ENCODE measurements at regions not wholly inside any gene's neighbourhood (a gene's known extent, or its start where the extent isn't known, plus 50 kb on each side); places are given as distances from the start of the nearest gene placed in this dataset.
"Not testable (repeated sequence)": the region's sequence is repeated elsewhere in the genome, so short reads cannot be mapped to it uniquely, and the experiment has no call there.

GRCh38 chr2:221931251-221931991, 359.3 kb upstream of the EPHA4 start:
- DNase-seq (ENCODE audit: insufficient read length, low spot score) = no peak
- no peak for FAIRE-seq

- FAIRE-seq = no peak
- no peak for DNase-seq (ENCODE audit: insufficient read length, low spot score)
Observed at GRCh38 chr2:221929259-221929658, 357.2 kb upstream of the EPHA4 start.

GRCh38 chr2:221926327-221926726, 354.2 kb upstream of the EPHA4 start:
- DNase-seq (ENCODE audit: insufficient read length, low spot score) (no peak), FAIRE-seq (no peak)

GRCh38 chr2:221924576-221924975, 352.5 kb upstream of the EPHA4 start:
- no peak for DNase-seq (ENCODE audit: insufficient read length, low spot score)
- no peak for FAIRE-seq

GRCh38 chr2:221915926-221916325, 343.8 kb upstream of the EPHA4 start:
- no peak for FAIRE-seq
- DNase-seq (ENCODE audit: insufficient read length, low spot score) = no peak

GRCh38 chr2:221914334-221914880, 342.3 kb upstream of the EPHA4 start:
- no peak for DNase-seq (ENCODE audit: insufficient read length, low spot score)

GRCh38 chr2:221911890-221912289, 339.8 kb upstream of the EPHA4 start:
- FAIRE-seq (no peak), DNase-seq (ENCODE audit: insufficient read length, low spot score) (no peak)

More at GRCh38 chr2:221914334-221914880, 342.3 kb upstream of the EPHA4 start:
- FAIRE-seq = no peak

- FAIRE-seq (no peak), DNase-seq (ENCODE audit: insufficient read length, low spot score) (no peak)
Observed at GRCh38 chr2:221911321-221911720, 339.2 kb upstream of the EPHA4 start.

GRCh38 chr2:221908518-221908917, 336.4 kb upstream of the EPHA4 start:
- no peak for FAIRE-seq

GRCh38 chr2:221897718-221898117, 325.6 kb upstream of the EPHA4 start:
- FAIRE-seq = no peak
- DNase-seq (ENCODE audit: insufficient read length, low spot score) = no peak

More at GRCh38 chr2:221908518-221908917, 336.4 kb upstream of the EPHA4 start:
- no peak for DNase-seq (ENCODE audit: insufficient read length, low spot score)

GRCh38 chr2:221896505-221897151, 324.5 kb upstream of the EPHA4 start:
- no peak for DNase-seq (ENCODE audit: insufficient read length, low spot score)
- no peak for FAIRE-seq

- no peak for FAIRE-seq
- no peak for DNase-seq (ENCODE audit: insufficient read length, low spot score)
Observed at GRCh38 chr2:221895366-221896121, 323.4 kb upstream of the EPHA4 start.

- FAIRE-seq = no peak
- no peak for DNase-seq (ENCODE audit: insufficient read length, low spot score)
Observed at GRCh38 chr2:221893501-221893900, 321.4 kb upstream of the EPHA4 start.

GRCh38 chr2:221892006-221892405, 319.9 kb upstream of the EPHA4 start:
- DNase-seq (ENCODE audit: insufficient read length, low spot score); FAIRE-seq: not testable (repeated sequence)

- DNase-seq (ENCODE audit: insufficient read length, low spot score) (no peak), FAIRE-seq (no peak)
Observed at GRCh38 chr2:221883976-221884375, 311.9 kb upstream of the EPHA4 start.

GRCh38 chr2:221876016-221876415, 303.9 kb upstream of the EPHA4 start:
- DNase-seq (ENCODE audit: insufficient read length, low spot score) (no peak), FAIRE-seq (no peak)

- FAIRE-seq = no peak
- no peak for DNase-seq (ENCODE audit: insufficient read length, low spot score)
Observed at GRCh38 chr2:221874444-221874843, 302.3 kb upstream of the EPHA4 start.

GRCh38 chr2:221857719-221858118, 285.6 kb upstream of the EPHA4 start:
- FAIRE-seq = no peak

GRCh38 chr2:221853297-221853696, 281.2 kb upstream of the EPHA4 start:
- DNase-seq (ENCODE audit: insufficient read length, low spot score) (no peak), FAIRE-seq (no peak)

More at GRCh38 chr2:221857719-221858118, 285.6 kb upstream of the EPHA4 start:
- DNase-seq (ENCODE audit: insufficient read length, low spot score) = no peak

- no peak for FAIRE-seq
Observed at GRCh38 chr2:221851531-221852045, 279.5 kb upstream of the EPHA4 start.

GRCh38 chr2:221850076-221850475, 278.0 kb upstream of the EPHA4 start:
- no peak for DNase-seq (ENCODE audit: insufficient read length, low spot score)
- no peak for FAIRE-seq

More at GRCh38 chr2:221851531-221852045, 279.5 kb upstream of the EPHA4 start:
- no peak for DNase-seq (ENCODE audit: insufficient read length, low spot score)
